Calu3 (cell line): ENCODE measurements at regions not wholly inside any gene's neighbourhood (a gene's known extent, or its start where the extent isn't known, plus 50 kb on each side); places are given as distances from the start of the nearest gene placed in this dataset.

Experiments
- BruUV-seq: library from RNA; stranded (reverse); fragments of 400-500 nt; replicated peaks from 2 replicates; lab custom pipeline; 2021; lab: Mats Ljungman, UMichigan
- CTCF ChIA-PET: fragments of 300-600 bp; sonication (Branson Sonifier 250); formaldehyde crosslinking; loops from one replicate; lab custom pipeline; 2022; ENCODE audit warnings: antibody characterized with exemption; lab: Charles Lee
- DNase-seq: peaks from one replicate; pipeline ENCODE4 v3.0.0; 2022
- H3K27ac Mint-ChIP-seq: one replicate; pipeline ENCODE4 v1.8.0; 2022; ENCODE audit warnings: mixed read lengths; ENCODE audit not compliant: unreplicated experiment
- H3K27me3 Mint-ChIP-seq: one replicate; pipeline ENCODE4 v1.8.0; 2022; ENCODE audit warnings: mixed read lengths; ENCODE audit not compliant: unreplicated experiment
- H3K36me3 Mint-ChIP-seq: one replicate; pipeline ENCODE4 v1.8.0; 2022; ENCODE audit warnings: mild to moderate bottlenecking, moderate library complexity, mixed read lengths; ENCODE audit not compliant: insufficient read depth, unreplicated experiment
- H3K4me1 Mint-ChIP-seq: one replicate; pipeline ENCODE4 v1.8.0; 2022; ENCODE audit warnings: mild to moderate bottlenecking, low read depth, mixed read lengths; ENCODE audit not compliant: unreplicated experiment
- H3K4me3 Mint-ChIP-seq: one replicate; pipeline ENCODE4 v1.8.0; 2022; ENCODE audit warnings: mild to moderate bottlenecking, low read depth, moderate library complexity, mixed read lengths; ENCODE audit not compliant: unreplicated experiment
- H3K9me3 Mint-ChIP-seq: one replicate; pipeline ENCODE4 v1.8.0; 2022; ENCODE audit warnings: low read depth, mixed read lengths; ENCODE audit not compliant: unreplicated experiment
- CTCF ChIP-seq: fragments of 200-600 bp; IDR thresholded peaks from one replicate; pipeline ENCODE4 v1.8.0; 2022; ENCODE audit warnings: antibody characterized with exemption; ENCODE audit not compliant: unreplicated experiment
- intact Hi-C: fragments of 100-400 bp; cut with micrococcal nuclease; formaldehyde crosslinking; loops from one replicate; pipeline ENCODE4 v1.10.0; 2022; ENCODE audit not compliant: unreplicated experiment

GRCh38 chr9:90478821-90479220, 163.8 kb downstream of the DIRAS2 start:
- CTCF ChIA-PET = no interaction called here
- intact Hi-C loops = no loop called here
- no peaks in the 10 kb centered on the region for H3K27me3 Mint-ChIP-seq
- no peaks in the 10 kb centered on the region for H3K4me1 Mint-ChIP-seq
- H3K4me3 Mint-ChIP-seq = no peak overlapping the region
- no TSS peak for BruUV-seq
- no peak for TF ChIP-seq CTCF
- H3K36me3 Mint-ChIP-seq = no peaks in the 10 kb centered on the region
- H3K27ac Mint-ChIP-seq = no peak overlapping the region
- DNase-seq = no peak
- no peaks in the 10 kb centered on the region for H3K9me3 Mint-ChIP-seq

- Mint-ChIP-seq H3K27me3 (no peaks in the 10 kb centered on the region), H3K4me1 (no peaks in the 10 kb centered on the region), H3K36me3 (no peaks in the 10 kb centered on the region), H3K4me3 (no peak overlapping the region), H3K9me3 (no peaks in the 10 kb centered on the region), H3K27ac (no peak overlapping the region)
- no peak for TF ChIP-seq CTCF
- intact Hi-C loops = no loop called here
- no peak for DNase-seq
- CTCF ChIA-PET = no interaction called here
- no TSS peak for BruUV-seq
These were observed 157.6 kb downstream of the DIRAS2 start for GRCh38 chr9:90485028-90485427.

GRCh38 chr9:90489066-90489465, 153.6 kb downstream of the DIRAS2 start:
- Mint-ChIP-seq H3K27me3 (no peaks in the 10 kb centered on the region), H3K36me3 (no peaks in the 10 kb centered on the region)
- intact Hi-C loops = no loop called here

GRCh38 chr9:90499761-90500160, 142.9 kb downstream of the DIRAS2 start:
- BruUV-seq = no TSS peak
- peaks cover 3% of the 10 kb centered on the region for H3K9me3 Mint-ChIP-seq
- CTCF ChIA-PET = no interaction called here

More at GRCh38 chr9:90489066-90489465, 153.6 kb downstream of the DIRAS2 start:
- Mint-ChIP-seq H3K4me1 (no peaks in the 10 kb centered on the region), H3K9me3 (no peaks in the 10 kb centered on the region), H3K27ac (no peak overlapping the region), H3K4me3 (no peak overlapping the region)
- no peak for DNase-seq
- TF ChIP-seq CTCF = no peak
- CTCF ChIA-PET = no interaction called here
- no TSS peak for BruUV-seq

More at GRCh38 chr9:90499761-90500160, 142.9 kb downstream of the DIRAS2 start:
- Mint-ChIP-seq H3K36me3 (no peaks in the 10 kb centered on the region), H3K27me3 (no peaks in the 10 kb centered on the region), H3K4me3 (no peak overlapping the region), H3K4me1 (no peaks in the 10 kb centered on the region), H3K27ac (no peak overlapping the region)
- intact Hi-C loops = no loop called here
- no peak for TF ChIP-seq CTCF
- no peak for DNase-seq
